CD4-positive, alpha-beta T cell treated with Interleukin-15 for 1 hour (primary cell): ENCODE measurements at regions not wholly inside any gene's neighbourhood (a gene's known extent, or its start where the extent isn't known, plus 50 kb on each side); places are given as distances from the start of the nearest gene placed in this dataset.
"Not testable (repeated sequence)": the region's sequence is repeated elsewhere in the genome, so short reads cannot be mapped to it uniquely, and the experiment has no call there.

ENCODE experiments used
- DNase-seq: peaks from one replicate; pipeline ENCODE4 v3.0.0-alpha.2; 2020

- DNase-seq = peak; percentile 17
These were observed 680.9 kb downstream of the IRS1 start for GRCh38 chr2:226118471-226119429.

- no peak for DNase-seq
These were observed 682.0 kb downstream of the IRS1 start for GRCh38 chr2:226117510-226118065.

DNA sequence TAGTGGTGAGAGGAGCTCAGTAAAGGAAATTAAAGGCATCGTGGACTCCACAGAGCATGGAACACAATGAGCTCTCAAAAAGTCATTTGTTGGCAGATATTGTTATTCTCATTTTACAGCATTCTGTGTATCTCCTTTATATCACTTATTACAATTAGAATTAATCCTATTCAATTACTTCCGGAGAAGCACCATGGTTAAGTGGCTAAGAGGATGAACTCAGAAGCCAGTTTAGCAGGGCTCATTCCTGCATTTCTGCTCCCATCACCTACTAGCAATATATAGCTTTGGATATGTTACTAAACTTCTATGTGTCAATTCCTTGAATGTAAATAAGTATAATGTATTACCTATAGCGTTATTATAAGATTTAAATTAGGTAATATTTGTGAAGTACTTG lies 683.3 kb downstream of the IRS1 start:
- DNase-seq = no peak

DNA sequence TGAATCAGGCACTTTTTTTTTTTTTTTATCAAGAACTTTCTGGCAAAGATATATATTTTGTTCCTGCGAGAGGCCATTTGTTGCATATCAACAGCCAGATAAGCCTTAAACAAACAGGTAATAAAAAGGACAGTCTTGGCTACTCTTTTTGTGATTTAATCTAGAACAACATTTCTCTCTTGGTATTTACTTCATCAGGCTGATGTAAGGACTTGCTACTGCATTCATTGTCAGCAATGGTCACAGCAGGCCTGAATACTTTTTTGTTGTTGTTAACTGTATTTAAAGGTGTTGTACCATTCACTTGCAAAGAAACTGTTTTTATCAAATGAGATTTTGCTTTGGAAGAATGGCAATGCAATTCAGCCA lies 683.8 kb downstream of the IRS1 start:
- no peak for DNase-seq

GRCh38 chr2:226115102-226115831 lies 684.4 kb downstream of the IRS1 start:
- no peak for DNase-seq

DNA sequence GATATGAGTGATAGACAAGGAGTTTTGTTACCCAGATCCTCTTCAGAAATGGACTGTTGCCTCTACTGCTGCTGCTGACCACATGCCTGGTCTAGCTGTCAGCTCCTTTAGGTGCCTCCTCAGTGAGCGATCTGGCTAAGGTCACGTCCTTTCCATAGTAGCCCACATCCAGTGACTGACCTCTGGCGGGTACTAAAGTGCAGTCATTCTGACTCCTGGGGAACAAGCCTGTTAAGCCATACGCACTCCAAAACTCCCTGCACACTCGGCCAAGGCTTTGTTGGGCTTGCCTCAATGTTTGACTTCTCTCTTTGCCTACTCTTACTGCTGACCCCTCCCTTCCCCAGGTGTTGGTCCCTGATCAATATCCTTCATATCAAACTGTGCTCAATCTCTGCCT lies 685.2 kb downstream of the IRS1 start:
- no peak for DNase-seq

DNA sequence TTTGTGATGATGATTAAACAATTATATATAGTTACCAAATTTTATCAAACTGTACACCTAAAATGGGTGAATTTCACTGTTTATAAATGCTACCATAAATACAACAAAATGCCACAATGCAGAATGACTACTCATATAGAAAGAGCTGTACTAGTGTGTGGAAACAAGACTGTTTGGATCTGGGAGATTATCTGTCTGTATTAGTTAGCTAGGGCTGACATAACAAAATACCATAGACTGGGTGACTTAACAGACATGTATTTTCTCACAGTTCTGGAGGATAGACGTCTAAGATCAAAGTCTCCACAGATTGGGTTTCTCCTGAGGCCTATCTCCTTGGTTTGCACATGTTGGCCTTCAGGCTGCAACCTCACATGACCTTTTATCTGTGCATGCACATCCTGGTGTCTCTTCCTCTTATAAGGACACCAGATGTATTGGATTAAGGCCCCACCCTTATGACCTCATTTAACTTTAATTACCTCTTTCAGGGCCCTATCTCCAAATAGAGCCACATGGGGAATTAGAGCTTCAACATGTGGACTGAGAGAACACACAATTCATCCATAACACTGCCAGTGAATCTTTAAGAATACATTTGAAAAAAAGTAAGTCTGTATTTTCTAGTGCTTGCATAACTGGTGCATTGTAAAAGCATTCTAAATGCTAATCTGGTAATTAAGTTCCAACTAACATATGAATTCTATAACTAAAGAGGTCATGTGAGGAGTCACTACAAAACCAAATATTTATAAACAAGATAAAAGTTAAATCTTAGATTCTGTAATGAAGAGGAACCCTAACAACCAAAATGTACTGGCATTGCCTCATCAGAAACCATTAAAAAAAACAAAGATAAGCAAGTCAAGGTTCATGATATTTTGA lies 699.6 kb downstream of the NYAP2 start:
- no peak for DNase-seq

GRCh38 chr2:226095058-226095457 lies 695.5 kb downstream of the NYAP2 start:
- no peak for DNase-seq

DNA sequence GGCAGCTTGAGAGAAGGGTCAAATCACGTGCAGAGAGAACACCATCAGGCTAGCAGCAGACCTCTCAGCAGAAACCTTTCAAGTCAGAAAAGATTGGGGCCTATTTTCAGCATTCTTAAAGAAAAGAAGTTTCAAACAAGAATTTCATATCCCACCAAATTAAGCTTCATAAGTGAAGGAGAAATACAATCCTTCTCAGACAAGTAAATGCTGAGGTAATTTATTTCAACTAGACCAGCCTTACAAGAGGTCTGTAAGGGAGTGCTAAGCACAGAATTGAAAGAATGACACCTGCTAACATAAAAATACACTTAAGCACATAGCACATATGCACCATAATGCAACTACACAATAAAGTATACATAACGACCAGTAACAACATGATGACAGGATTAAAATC lies 693.9 kb downstream of the NYAP2 start:
- DNase-seq = no peak

GRCh38 chr2:226088366-226088674 lies 688.8 kb downstream of the NYAP2 start:
- DNase-seq = no peak

GRCh38 chr2:226087505-226088365 lies 688.2 kb downstream of the NYAP2 start:
- no peak for DNase-seq

- no peak for DNase-seq
These were observed 687.5 kb downstream of the NYAP2 start for GRCh38 chr2:226087051-226087450.

- no peak for DNase-seq
These were observed 686.7 kb downstream of the NYAP2 start for GRCh38 chr2:226086190-226086589.

GRCh38 chr2:226085425-226085824 lies 685.9 kb downstream of the NYAP2 start:
- DNase-seq = not testable (repeated sequence)

- DNase-seq = no peak
These were observed 680.8 kb downstream of the NYAP2 start for GRCh38 chr2:226080334-226080733.

DNA sequence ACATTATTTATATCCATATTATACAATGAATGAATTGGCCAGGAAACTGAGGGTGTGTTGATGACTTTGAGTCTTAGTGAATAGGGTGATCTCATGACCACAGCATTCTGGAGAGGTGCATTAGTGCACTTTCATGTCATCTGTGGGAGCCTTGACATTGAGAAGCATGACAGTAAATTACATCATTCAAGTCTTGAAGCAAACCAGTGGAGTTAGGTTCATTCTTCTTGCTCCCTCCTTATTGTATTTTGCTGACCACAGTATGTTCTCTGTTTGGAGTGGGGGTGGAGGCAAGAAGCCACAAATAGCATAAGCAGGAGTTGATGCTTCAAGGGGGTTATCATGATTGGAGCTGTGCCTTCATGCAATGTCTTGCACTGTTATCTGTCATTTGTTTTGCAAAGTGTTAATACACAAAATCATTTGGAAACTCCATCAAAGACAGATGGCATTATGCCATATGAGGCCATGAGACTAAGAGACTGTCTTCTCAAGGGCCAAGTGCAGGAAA lies 680.2 kb downstream of the NYAP2 start:
- no peak for DNase-seq

DNA sequence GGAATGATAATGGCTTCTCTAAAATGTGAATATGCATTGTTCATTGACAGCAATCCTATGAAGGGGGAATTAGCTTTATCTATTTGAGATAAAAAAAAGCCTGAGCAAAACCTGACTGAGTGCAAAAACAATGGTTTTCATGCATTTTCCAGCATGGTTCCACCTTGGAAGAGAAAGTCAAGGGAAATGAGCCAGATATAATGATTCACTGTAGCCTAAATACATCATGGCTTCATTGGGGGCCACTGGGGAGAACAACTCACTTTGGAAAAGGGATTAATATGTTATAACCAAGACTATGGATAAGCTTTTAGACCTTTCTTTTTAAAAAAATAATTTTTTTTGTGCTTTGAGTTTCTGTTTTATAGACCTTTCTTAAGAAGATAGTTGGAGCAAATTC lies 679.7 kb downstream of the NYAP2 start:
- no peak for DNase-seq

- no peak for DNase-seq
These were observed 679.2 kb downstream of the NYAP2 start for GRCh38 chr2:226078666-226079065.

- DNase-seq = no peak
These were observed 678.3 kb downstream of the NYAP2 start for GRCh38 chr2:226077841-226078240.

- no peak for DNase-seq
These were observed 677.5 kb downstream of the NYAP2 start for GRCh38 chr2:226077031-226077430.

- no peak for DNase-seq
These were observed 677.0 kb downstream of the NYAP2 start for GRCh38 chr2:226076529-226076928.

DNA sequence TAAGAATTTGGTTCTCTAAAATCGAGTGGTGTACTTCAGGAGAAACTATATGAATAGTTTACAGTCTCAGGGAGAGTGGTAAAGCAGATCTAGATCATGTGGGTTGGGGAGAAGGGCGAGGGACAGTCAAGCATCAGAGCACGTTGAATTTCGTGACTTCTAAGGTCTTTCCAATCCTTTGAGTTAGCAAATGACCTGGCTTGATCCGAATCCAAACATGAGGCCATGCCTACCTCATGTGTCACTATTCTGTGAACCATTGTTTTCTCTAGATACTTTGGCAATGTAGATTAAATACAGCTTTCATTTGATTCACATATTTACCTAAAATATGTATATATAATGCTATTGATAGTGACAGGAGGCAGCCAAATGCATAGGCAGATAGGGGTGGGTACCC lies 674.9 kb downstream of the NYAP2 start:
- no peak for DNase-seq
